GM23248 (cell line): ENCODE measurements at regions not wholly inside any gene's neighbourhood (a gene's known extent, or its start where the extent isn't known, plus 50 kb on each side); places are given as distances from the start of the nearest gene placed in this dataset.

Experiments used
- DNase-seq: peaks from one replicate; pipeline ENCODE4 v3.0.0-alpha.2; 2015
- H2AFZ ChIP-seq: fragments of 200-600 bp; sonication (generic); 2 replicates; pipeline ENCODE4 v1.6.1; 2016; ENCODE audit warnings: antibody characterized with exemption
- H3F3A ChIP-seq: fragments of 200-600 bp; sonication (generic); 2 replicates; pipeline ENCODE4 v1.6.1; 2016; ENCODE audit warnings: mild to moderate bottlenecking, antibody characterized with exemption, mixed run types; ENCODE audit not compliant: insufficient read depth
- H3K27ac ChIP-seq: fragments of 200-600 bp; sonication (generic); 2 replicates; pipeline ENCODE4 v1.5.1; 2016; ENCODE audit warnings: mild to moderate bottlenecking
- H3K27me3 ChIP-seq: fragments of 200-600 bp; sonication (generic); replicated peaks from 2 replicates; pipeline ENCODE4 v1.6.1; 2016; ENCODE audit warnings: mild to moderate bottlenecking; ENCODE audit not compliant: insufficient read depth
- H3K36me3 ChIP-seq: fragments of 200-600 bp; sonication (generic); 2 replicates; pipeline ENCODE4 v1.6.1; 2016; ENCODE audit warnings: low read depth, mild to moderate bottlenecking
- H3K4me1 ChIP-seq: fragments of 200-600 bp; sonication (generic); 2 replicates; pipeline ENCODE4 v1.6.1; 2016; ENCODE audit warnings: mild to moderate bottlenecking; ENCODE audit not compliant: insufficient read depth
- H3K4me2 ChIP-seq: fragments of 200-600 bp; sonication (generic); one replicate; pipeline ENCODE4 v1.6.1; 2016; ENCODE audit warnings: mild to moderate bottlenecking; ENCODE audit not compliant: unreplicated experiment
- H3K4me3 ChIP-seq: fragments of 200-600 bp; sonication (generic); 2 replicates; pipeline ENCODE4 v1.5.1; 2016; ENCODE audit warnings: mild to moderate bottlenecking
- H3K79me2 ChIP-seq: fragments of 200-600 bp; sonication (generic); 2 replicates; pipeline ENCODE4 v1.6.1; 2016; ENCODE audit warnings: mild to moderate bottlenecking; ENCODE audit not compliant: insufficient read depth
- H3K9ac ChIP-seq: fragments of 200-600 bp; sonication (generic); 2 replicates; pipeline ENCODE4 v1.6.1; 2016; ENCODE audit warnings: mild to moderate bottlenecking
- H3K9me2 ChIP-seq: fragments of 200-600 bp; sonication (generic); 2 replicates; pipeline ENCODE4 v1.6.1; 2016; ENCODE audit warnings: mixed run types, mild to moderate bottlenecking, moderate library complexity; ENCODE audit not compliant: insufficient read depth
- H3K9me3 ChIP-seq: fragments of 200-600 bp; sonication (generic); one replicate; pipeline ENCODE4 v1.6.1; 2017; ENCODE audit warnings: low read depth
- H4K20me1 ChIP-seq: fragments of 200-600 bp; sonication (generic); 2 replicates; pipeline ENCODE4 v1.6.0; 2016; ENCODE audit not compliant: insufficient read depth
- EZH2 ChIP-seq: fragments of 200-600 bp; sonication (generic); IDR thresholded peaks from 2 replicates; pipeline ENCODE4 v1.6.1; 2018; ENCODE audit warnings: antibody characterized with exemption, mild to moderate bottlenecking; ENCODE audit not compliant: insufficient read depth, poor library complexity, severe bottlenecking
- EZH2phosphoT487 ChIP-seq: fragments of 200-600 bp; sonication (generic); IDR thresholded peaks from 2 replicates; pipeline ENCODE4 v1.6.1; 2018; ENCODE audit warnings: antibody characterized with exemption, moderate library complexity, mild to moderate bottlenecking, low read depth; ENCODE audit not compliant: insufficient read depth
- WGBS, 2 experiments: methylation state at CpG; one replicate each; pipeline ENCODE4 v1.1.6; 2015 to 2017; ENCODE audit warnings: low lambda C conversion rate in 2 of 2, low coverage in 1 of 2; ENCODE audit errors: missing lambda C conversion rate in 2 of 2; 5-methylcytosine and 5-hydroxymethylcytosine counted together
- in situ Hi-C: fragments of 300-500 bp; cut with MboI; formaldehyde crosslinking; loops from 2 replicates; pipeline ENCODE4 v1.15.0; 2020

- Histone ChIP-seq H3K36me3 (no peaks in the 10 kb centered on the region), H3K27ac (no peak overlapping the region), H3K27me3 (peaks cover 14% of the 10 kb centered on the region), H3F3A (peaks cover 3% of the 10 kb centered on the region; the same call in 1 of the 2 replicates), H3K79me2 (no peaks in the 10 kb centered on the region), H3K9ac (no peak overlapping the region), H3K9me2 (no peaks in the 10 kb centered on the region), H3K4me2 (no peak overlapping the region), H3K9me3 (no peaks in the 10 kb centered on the region), H4K20me1 (no peaks in the 10 kb centered on the region), H3K4me3 (no peak overlapping the region), H2AFZ (no peak overlapping the region), H3K4me1 (peaks cover 15% of the 10 kb centered on the region)
- in situ Hi-C loops = no loop called here
- DNase-seq = no peak
- WGBS, 2 experiments = 80 to 83% methylated on average over 23 to 32 of the region's 32 CpGs
- TF ChIP-seq EZH2phosphoT487 = no peak
- TF ChIP-seq EZH2 = no peak
Measured at GRCh38 chr1:22257290-22258275, 114.7 kb upstream of the WNT4 start.

GRCh38 chr1:22258698-22259097 is 115.8 kb upstream of the WNT4 start:
- DNase-seq = no peak
- Histone ChIP-seq H3F3A (peaks cover 3% of the 10 kb centered on the region; the same call in 1 of the 2 replicates), H3K4me1 (peaks cover 5% of the 10 kb centered on the region; the same call in 1 of the 2 replicates), H3K27me3 (peaks cover 12% of the 10 kb centered on the region; the same call in 1 of the 2 replicates), H4K20me1 (no peaks in the 10 kb centered on the region), H3K9me2 (no peaks in the 10 kb centered on the region), H3K79me2 (no peaks in the 10 kb centered on the region), H3K4me3 (no peak overlapping the region), H3K9ac (no peak overlapping the region), H3K27ac (no peak overlapping the region), H3K4me2 (no peak overlapping the region), H3K9me3 (no peaks in the 10 kb centered on the region), H3K36me3 (no peaks in the 10 kb centered on the region), H2AFZ (no peak overlapping the region)
- 62 to 66% methylated on average over 6 of the region's 6 CpGs for WGBS, 2 experiments
- no peak for TF ChIP-seq EZH2
- TF ChIP-seq EZH2phosphoT487 = no peak
- in situ Hi-C loops = no loop called here

GRCh38 chr1:22259551-22260282 is 116.8 kb upstream of the WNT4 start:
- DNase-seq = no peak
- Histone ChIP-seq H3K4me3 (no peak overlapping the region), H3K36me3 (no peaks in the 10 kb centered on the region), H3F3A (peaks cover 3% of the 10 kb centered on the region; the same call in 1 of the 2 replicates), H2AFZ (no peak overlapping the region), H3K27me3 (peaks cover 18% of the 10 kb centered on the region; the same call in 1 of the 2 replicates), H3K27ac (no peak overlapping the region), H3K4me1 (no peaks in the 10 kb centered on the region), H3K9me3 (no peaks in the 10 kb centered on the region), H3K4me2 (no peak overlapping the region), H4K20me1 (no peaks in the 10 kb centered on the region), H3K9ac (no peak overlapping the region), H3K79me2 (no peaks in the 10 kb centered on the region), H3K9me2 (no peaks in the 10 kb centered on the region)
- no peak for TF ChIP-seq EZH2phosphoT487
- no peak for TF ChIP-seq EZH2
- WGBS, 2 experiments = 76 to 79% methylated on average over 18 of the region's 18 CpGs
- in situ Hi-C loops = no loop called here

- WGBS, 2 experiments = 69 to 70% methylated on average over 21 of the region's 21 CpGs
- Histone ChIP-seq H3K36me3 (no peaks in the 10 kb centered on the region), H3K4me3 (no peak overlapping the region), H2AFZ (no peak overlapping the region), H3F3A (peaks cover 3% of the 10 kb centered on the region; the same call in 1 of the 2 replicates), H3K9ac (no peak overlapping the region), H3K79me2 (no peaks in the 10 kb centered on the region), H3K9me3 (no peaks in the 10 kb centered on the region), H3K27ac (no peak overlapping the region), H3K9me2 (no peaks in the 10 kb centered on the region), H3K4me2 (no peak overlapping the region), H3K27me3 (peaks cover 15% of the 10 kb centered on the region), H4K20me1 (no peaks in the 10 kb centered on the region), H3K4me1 (no peaks in the 10 kb centered on the region)
- no peak for DNase-seq
- in situ Hi-C loops = no loop called here
- TF ChIP-seq EZH2phosphoT487 (no peak), EZH2 (no peak)
Measured at GRCh38 chr1:22260860-22261432, 118.0 kb upstream of the WNT4 start.
